Osteoblast (primary cell): ENCODE measurements at regions not wholly inside any gene's neighbourhood (a gene's known extent, or its start where the extent isn't known, plus 50 kb on each side); places are given as distances from the start of the nearest gene placed in this dataset.

Source experiments
- DNase-seq: peaks from one replicate; pipeline ENCODE4 v3.0.0; 2011; ENCODE audit warnings: low spot score, mixed read lengths; ENCODE audit not compliant: insufficient read length; ENCODE audit errors: missing footprints
- H2AFZ ChIP-seq: 2 replicates; pipeline ENCODE4 v1.6.0; 2011; ENCODE audit warnings: mild to moderate bottlenecking, low read length
- H3K27ac ChIP-seq: 2 replicates; pipeline ENCODE4 v1.5.1; 2011; ENCODE audit warnings: mild to moderate bottlenecking, low read depth, low read length, moderate library complexity
- H3K27me3 ChIP-seq: 2 replicates; pipeline ENCODE4 v1.6.0; 2012; ENCODE audit warnings: mild to moderate bottlenecking, control low read depth, inconsistent platforms, low read length, moderate library complexity; ENCODE audit not compliant: insufficient read depth
- H3K36me3 ChIP-seq: 2 replicates; pipeline ENCODE4 v1.5.1; 2011; ENCODE audit warnings: mild to moderate bottlenecking, low read length, control low read depth, moderate library complexity; ENCODE audit not compliant: insufficient read depth
- H3K4me1 ChIP-seq: 2 replicates; pipeline ENCODE4 v1.5.1; 2011; ENCODE audit warnings: mild to moderate bottlenecking, low read length, control low read depth, moderate library complexity; ENCODE audit not compliant: insufficient read depth
- H3K4me2 ChIP-seq: 2 replicates; pipeline ENCODE4 v1.6.0; 2011; ENCODE audit warnings: mild to moderate bottlenecking, low read length; ENCODE audit not compliant: insufficient read depth
- H3K4me3 ChIP-seq: fragments of 200-600 bp; sonication (generic); 3 replicates; pipeline ENCODE4 v1.5.1; 2012; ENCODE audit warnings: mild to moderate bottlenecking, low read length, inconsistent platforms; ENCODE audit not compliant: insufficient read depth
- H3K79me2 ChIP-seq: 2 replicates; pipeline ENCODE4 v1.6.0; 2012; ENCODE audit warnings: mild to moderate bottlenecking, low read length, control low read depth, inconsistent platforms; ENCODE audit not compliant: insufficient read depth
- H3K9me3 ChIP-seq: 2 replicates; pipeline ENCODE4 v1.5.1; 2011; ENCODE audit warnings: low read depth, low read length, control low read depth
- H4K20me1 ChIP-seq: 2 replicates; pipeline ENCODE4 v1.6.0; 2012; ENCODE audit warnings: mild to moderate bottlenecking, low read length, control low read depth; ENCODE audit not compliant: insufficient read depth
- CTCF ChIP-seq: IDR thresholded peaks from 2 replicates; pipeline ENCODE4 v1.5.1; 2011; ENCODE audit warnings: mild to moderate bottlenecking, low read depth, low read length, moderate library complexity; ENCODE audit errors: extremely low read depth

- H3K9me3 ChIP-seq = no peaks in the 10 kb centered on the region
- no peak for DNase-seq
- H3K36me3 ChIP-seq = no peaks in the 10 kb centered on the region
- H3K4me2 ChIP-seq = no peak overlapping the region
- no peaks in the 10 kb centered on the region for H3K79me2 ChIP-seq
- no peaks in the 10 kb centered on the region for H3K4me1 ChIP-seq
- no peak overlapping the region for H2AFZ ChIP-seq
- H4K20me1 ChIP-seq = no peaks in the 10 kb centered on the region
- H3K27ac ChIP-seq = no peak overlapping the region
- no peak for TF ChIP-seq CTCF
- no peak overlapping the region for H3K4me3 ChIP-seq
- no peaks in the 10 kb centered on the region for H3K27me3 ChIP-seq
Observed at GRCh38 chr2:35946478-35946877, 409.1 kb upstream of the CRIM1 start.

- no peaks in the 10 kb centered on the region for H3K4me1 ChIP-seq
- H3K36me3 ChIP-seq = no peaks in the 10 kb centered on the region
- DNase-seq = no peak
- no peak for TF ChIP-seq CTCF
- H4K20me1 ChIP-seq = no peaks in the 10 kb centered on the region
- H2AFZ ChIP-seq = no peak overlapping the region
- no peaks in the 10 kb centered on the region for H3K79me2 ChIP-seq
- no peak overlapping the region for H3K4me3 ChIP-seq
- H3K4me2 ChIP-seq = no peak overlapping the region
- no peaks in the 10 kb centered on the region for H3K27me3 ChIP-seq
- no peaks in the 10 kb centered on the region for H3K9me3 ChIP-seq
- no peak overlapping the region for H3K27ac ChIP-seq
Observed at GRCh38 chr2:35938838-35939237, 416.7 kb upstream of the CRIM1 start.

DNA sequence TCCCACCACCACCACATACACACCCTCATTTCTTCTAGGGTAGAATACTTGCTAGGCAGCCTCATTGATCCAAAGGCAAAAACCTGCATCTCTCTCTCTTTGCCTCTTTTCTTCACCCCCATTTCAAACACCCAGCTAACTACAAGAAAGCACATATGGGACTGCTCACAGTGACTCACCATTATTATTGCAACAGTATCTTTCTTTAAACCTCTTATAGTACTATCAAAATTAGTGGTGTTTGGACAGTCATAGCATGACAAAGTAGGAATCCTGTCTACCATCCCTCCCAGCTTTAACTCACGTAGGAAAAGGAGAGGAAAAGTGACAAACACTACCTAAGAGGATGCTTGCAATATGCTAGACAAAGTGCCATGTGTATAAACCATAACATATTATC lies 422.5 kb upstream of the CRIM1 start:
- H2AFZ ChIP-seq = no peak overlapping the region
- H3K27ac ChIP-seq = no peak overlapping the region
- no peaks in the 10 kb centered on the region for H3K9me3 ChIP-seq
- no peaks in the 10 kb centered on the region for H3K79me2 ChIP-seq
- no peak overlapping the region for H3K4me2 ChIP-seq
- no peak overlapping the region for H3K4me3 ChIP-seq
- no peak for TF ChIP-seq CTCF
- no peak for DNase-seq
- no peaks in the 10 kb centered on the region for H3K4me1 ChIP-seq
- H3K36me3 ChIP-seq = no peaks in the 10 kb centered on the region
- H3K27me3 ChIP-seq = no peaks in the 10 kb centered on the region
- no peaks in the 10 kb centered on the region for H4K20me1 ChIP-seq

DNA sequence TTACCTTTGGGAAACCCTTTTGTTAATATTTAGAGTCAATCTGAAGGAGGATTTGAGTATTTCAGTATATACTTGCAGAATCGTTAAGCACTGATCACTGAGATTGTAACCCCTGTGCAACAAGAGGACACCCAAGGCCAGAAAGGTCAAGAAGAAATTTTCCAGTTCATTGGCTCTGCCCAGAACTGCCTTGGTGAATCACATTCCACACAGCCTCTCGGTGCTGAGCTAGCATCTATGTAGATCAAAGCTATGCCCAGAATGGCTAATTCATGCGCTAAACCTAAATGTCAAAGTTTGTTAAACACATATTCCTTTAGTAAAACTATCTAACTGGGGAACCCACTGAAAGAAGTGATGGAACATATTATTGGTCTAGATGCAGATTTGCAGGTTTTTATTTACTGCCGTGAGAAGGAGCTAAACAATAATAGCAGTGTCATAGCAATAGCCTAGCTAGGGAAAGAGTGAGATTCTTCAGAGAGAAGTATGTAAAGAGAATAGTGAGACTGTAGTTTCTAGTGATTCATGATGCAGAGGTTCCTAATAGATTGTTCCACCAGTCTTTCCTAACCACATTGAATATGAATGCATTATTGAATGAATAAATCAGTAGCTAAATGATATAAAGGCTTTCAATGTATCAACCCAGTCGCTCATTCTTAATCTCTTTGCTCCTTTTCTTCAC lies 423.2 kb upstream of the CRIM1 start:
- Histone ChIP-seq H3K79me2 (no peaks in the 10 kb centered on the region), H3K4me2 (no peak overlapping the region), H3K9me3 (no peaks in the 10 kb centered on the region), H3K4me3 (no peak overlapping the region), H3K27ac (no peak overlapping the region), H3K36me3 (no peaks in the 10 kb centered on the region), H2AFZ (no peak overlapping the region), H3K27me3 (no peaks in the 10 kb centered on the region), H4K20me1 (no peaks in the 10 kb centered on the region), H3K4me1 (no peaks in the 10 kb centered on the region)
- no peak for DNase-seq
- TF ChIP-seq CTCF = no peak
